PFSK-1 (cell line): ENCODE measurements at regions not wholly inside any gene's neighbourhood (a gene's known extent, or its start where the extent isn't known, plus 50 kb on each side); places are given as distances from the start of the nearest gene placed in this dataset.

ENCODE experiments used
- FOXP2 ChIP-seq: optimal IDR thresholded peaks from 2 replicates; pipeline ENCODE3; 2011; ENCODE audit warnings: borderline replicate concordance, control low read depth, inconsistent platforms; ENCODE audit not compliant: insufficient read depth; ENCODE audit errors: extremely low read length, extremely low read depth
- POLR2AphosphoS5 ChIP-seq: IDR thresholded peaks from 2 replicates; pipeline ENCODE4 v1.6.1; 2012; ENCODE audit warnings: low read depth, mild to moderate bottlenecking, control low read depth, low read length, moderate library complexity
- REST ChIP-seq, 2 experiments: IDR thresholded peaks; 2 replicates each; pipeline versions ENCODE4 v1.6.1 to v1.8.0; 2011 to 2012; ENCODE audit warnings: low read depth in 2 of 2, low read length in 2 of 2, control low read depth in 1 of 2, inconsistent platforms in 1 of 2, mild to moderate bottlenecking in 1 of 2, moderate library complexity in 1 of 2; ENCODE audit not compliant: insufficient read depth in 1 of 2
- SIN3A ChIP-seq: IDR thresholded peaks from 2 replicates; pipeline ENCODE4 v1.6.1; 2012; ENCODE audit warnings: mild to moderate bottlenecking, low read length, moderate library complexity, borderline replicate concordance; ENCODE audit not compliant: insufficient read depth
- TAF1 ChIP-seq: IDR thresholded peaks from 2 replicates; pipeline ENCODE4 v1.6.1; 2012; ENCODE audit warnings: low read length, control low read depth, borderline replicate concordance; ENCODE audit not compliant: insufficient read depth

GRCh38 chr3:43919029-43919428, 228.3 kb downstream of the ABHD5 start:
- TF ChIP-seq SIN3A, result no peak
- no peak for TF ChIP-seq FOXP2
- no peak for TF ChIP-seq REST (IDR thresholded peaks at IDR 0.05; ENCODE audit: insufficient read depth in 1 of 2, low read depth in 2 of 2, low read length in 2 of 2)
- TF ChIP-seq TAF1, result no peak
- no peak for TF ChIP-seq POLR2AphosphoS5

- TF ChIP-seq FOXP2 (no peak), POLR2AphosphoS5 (no peak), REST (IDR thresholded peaks at IDR 0.05; ENCODE audit: insufficient read depth in 1 of 2, low read depth in 2 of 2, low read length in 2 of 2) (no peak), TAF1 (no peak), SIN3A (no peak)
These were observed 230.4 kb downstream of the ABHD5 start for GRCh38 chr3:43921056-43921648.

- TF ChIP-seq FOXP2 (no peak), POLR2AphosphoS5 (no peak), SIN3A (no peak), TAF1 (no peak), REST (IDR thresholded peaks at IDR 0.05; ENCODE audit: insufficient read depth in 1 of 2, low read depth in 2 of 2, low read length in 2 of 2) (no peak)
These were observed 231.6 kb downstream of the ABHD5 start for GRCh38 chr3:43922374-43922773.

GRCh38 chr3:43923104-43923882, 232.6 kb downstream of the ABHD5 start:
- TF ChIP-seq POLR2AphosphoS5 (no peak), SIN3A (no peak), REST (IDR thresholded peaks at IDR 0.05; ENCODE audit: insufficient read depth in 1 of 2, low read depth in 2 of 2, low read length in 2 of 2) (no peak), TAF1 (no peak), FOXP2 (no peak)
